ENCODE measurements at regions not wholly inside any gene's neighbourhood (a gene's known extent, or its start where the extent isn't known, plus 50 kb on each side); places are given as distances from the start of the nearest gene placed in this dataset.

- DNase-seq, result no peak
Observed at GRCh38 chr17:77637818-77638575, 320.5 kb upstream of the TNRC6C start.

DNA sequence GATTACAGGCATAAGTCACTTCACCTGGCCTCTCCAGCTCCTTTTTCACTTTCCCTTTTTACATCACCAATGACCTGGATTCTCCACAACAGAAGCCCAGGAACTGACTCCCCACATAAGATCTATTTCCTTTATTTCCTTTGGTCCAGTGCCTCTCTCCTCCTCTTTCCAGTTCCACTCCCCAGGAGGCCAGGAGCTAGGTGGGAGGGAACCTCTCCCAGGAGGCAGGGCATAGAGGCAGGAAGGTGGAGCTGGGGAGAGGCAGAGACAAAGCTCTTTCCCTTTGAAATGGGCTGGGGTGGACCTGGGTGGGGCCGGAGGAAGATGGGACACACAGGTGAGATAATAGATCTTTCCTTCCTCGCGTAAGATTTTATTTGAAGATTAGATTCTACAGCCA, 318.3 kb upstream of the TNRC6C start:
- DNase-seq, result no peak

DNA sequence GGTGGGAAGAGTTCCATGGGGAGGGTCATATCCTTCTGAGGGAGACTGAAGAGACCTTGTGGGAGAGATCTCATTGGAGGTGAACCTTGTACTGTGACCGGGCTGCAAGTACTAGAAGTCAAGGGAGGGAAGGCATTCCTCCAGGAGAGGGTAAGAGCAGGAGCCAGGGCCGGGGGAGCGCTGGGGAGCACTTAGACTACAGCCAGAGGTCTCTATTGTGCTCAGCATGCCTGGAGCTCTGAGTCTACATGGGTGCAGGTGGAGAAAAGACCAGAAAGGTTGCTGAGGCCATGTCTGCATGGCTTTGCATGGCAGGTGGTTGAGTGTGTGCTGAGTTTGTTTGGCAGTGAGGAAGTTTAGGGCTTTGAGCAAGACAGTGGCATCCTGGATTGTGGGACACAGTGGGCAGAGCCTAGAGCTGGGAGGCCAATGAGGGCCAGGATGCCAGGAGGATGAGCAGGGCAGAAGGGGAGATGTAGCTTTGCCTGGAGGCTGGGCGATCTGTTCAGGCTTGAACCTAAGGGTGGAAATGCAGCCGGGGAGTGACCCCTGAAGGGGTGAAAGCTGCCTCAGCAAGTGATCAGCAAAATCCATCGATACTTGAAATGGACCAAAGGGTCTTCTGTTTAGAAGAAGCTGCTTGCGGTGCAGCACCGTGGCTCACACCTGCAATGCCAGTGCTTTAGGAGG, 317.4 kb upstream of the TNRC6C start:
- no peak for DNase-seq

GRCh38 chr17:77641718-77642117, 316.8 kb upstream of the TNRC6C start:
- DNase-seq, result no peak

DNA sequence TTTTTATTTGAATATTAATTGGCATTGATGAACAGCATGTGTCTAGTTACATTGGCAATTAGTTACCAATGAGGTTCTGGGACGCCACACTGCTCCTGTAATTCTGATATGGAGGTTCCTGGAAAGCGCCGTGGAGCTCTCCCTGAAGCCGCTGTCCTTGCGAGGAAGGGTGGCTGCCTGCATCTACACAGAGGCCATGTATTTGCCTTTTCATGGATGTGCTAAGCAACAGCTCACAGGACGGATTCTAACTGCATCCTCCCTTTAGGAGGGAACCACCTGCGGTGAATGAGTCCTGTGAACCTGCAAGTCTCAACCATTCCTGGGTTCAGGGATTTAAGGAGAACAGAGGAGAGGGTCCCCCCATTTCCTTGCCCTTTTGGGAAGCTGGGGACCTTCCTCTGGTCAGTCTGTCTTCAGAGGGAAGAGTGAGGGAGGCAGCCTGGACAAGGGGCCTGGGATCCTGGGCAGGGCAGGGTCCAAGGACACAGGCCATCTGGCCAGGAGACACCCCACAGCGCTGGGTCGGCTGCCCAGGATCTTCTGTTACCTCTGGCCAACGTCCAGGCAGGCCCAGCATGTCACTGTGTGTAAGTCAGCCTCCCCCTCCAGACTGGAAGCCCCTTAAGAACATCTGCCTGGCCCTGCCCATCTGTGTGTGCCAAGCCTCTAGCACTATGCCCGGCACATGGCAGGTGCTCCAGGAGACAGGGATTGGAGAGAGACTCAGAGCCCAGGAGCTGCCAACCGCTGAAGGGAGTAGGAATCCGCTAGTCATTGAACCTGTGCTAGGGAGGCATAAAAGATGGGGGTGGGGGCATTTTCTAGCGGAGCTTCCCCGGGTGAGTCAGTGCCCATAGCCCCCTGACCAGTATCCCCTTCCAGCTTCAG, 314.1 kb upstream of the TNRC6C start:
- DNase-seq, result no peak

DNA sequence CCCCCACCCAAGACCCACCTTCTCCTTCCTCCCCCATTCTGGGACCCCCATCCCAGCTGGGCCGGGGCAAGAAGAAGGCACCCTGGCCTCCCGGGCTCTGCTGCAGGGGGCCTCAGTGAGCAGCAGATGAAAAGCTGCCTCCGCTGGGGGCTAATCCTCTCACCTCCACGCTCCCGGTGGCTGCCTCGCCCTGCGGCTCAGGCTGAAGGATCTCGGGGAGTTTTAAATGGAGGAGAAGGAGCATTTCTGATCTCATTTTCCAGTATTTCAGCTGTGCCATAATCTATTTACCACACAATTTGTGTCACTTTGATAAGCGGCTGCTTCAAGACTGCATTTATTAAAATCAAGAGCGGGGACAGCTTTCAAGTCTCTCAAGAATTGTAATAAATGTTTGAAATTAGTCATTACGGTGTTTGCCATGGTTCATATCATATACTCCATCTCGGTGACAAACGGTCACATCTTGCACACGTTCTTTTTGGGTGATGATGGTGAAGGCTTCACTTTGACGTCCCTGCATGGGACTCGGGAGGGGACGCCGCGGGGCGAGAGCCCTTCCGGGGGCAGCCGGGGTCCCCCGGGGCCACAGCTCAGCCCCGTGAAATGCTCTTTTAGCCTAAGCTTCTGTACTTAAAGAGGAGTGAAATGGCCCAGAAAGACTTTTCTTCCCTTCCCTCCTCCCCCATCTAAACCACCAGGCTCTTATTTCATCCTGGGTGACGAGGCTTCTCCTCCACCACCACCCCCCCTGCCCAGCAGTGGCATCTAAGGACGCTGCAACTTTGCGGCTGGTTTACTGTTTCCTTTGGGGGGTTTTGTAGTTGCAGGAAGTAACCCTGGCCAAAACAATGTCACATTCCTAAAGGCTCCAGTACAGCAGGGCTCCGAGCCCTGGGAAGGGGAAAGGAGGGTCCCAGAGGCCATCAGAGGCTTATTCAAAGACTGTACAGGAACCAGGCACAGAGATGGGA, 313.1 kb upstream of the TNRC6C start:
- DNase-seq, result peak; percentile 55

GRCh38 chr17:77646046-77646430, 312.5 kb upstream of the TNRC6C start:
- DNase-seq, result no peak

DNA sequence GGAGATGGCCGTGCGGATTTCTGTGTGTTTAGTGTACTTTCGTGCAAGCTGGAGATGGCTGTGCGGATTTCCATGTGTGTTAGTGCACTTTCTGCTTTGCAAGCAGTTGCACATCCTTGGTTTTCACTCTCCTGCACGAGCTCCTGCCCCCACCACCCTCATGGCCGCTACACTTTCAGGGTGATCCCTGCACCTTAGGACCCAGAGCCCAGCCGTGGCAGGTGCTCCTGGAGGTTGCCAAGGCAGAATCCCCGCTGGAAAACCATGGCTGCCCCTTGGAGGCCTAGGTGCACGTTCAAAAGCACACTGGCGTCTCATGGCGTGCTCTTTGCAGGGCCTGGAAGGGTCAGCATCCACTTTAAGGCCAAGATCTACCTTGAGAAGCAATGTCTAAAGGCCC, 311.0 kb upstream of the TNRC6C start:
- DNase-seq, result no peak

DNA sequence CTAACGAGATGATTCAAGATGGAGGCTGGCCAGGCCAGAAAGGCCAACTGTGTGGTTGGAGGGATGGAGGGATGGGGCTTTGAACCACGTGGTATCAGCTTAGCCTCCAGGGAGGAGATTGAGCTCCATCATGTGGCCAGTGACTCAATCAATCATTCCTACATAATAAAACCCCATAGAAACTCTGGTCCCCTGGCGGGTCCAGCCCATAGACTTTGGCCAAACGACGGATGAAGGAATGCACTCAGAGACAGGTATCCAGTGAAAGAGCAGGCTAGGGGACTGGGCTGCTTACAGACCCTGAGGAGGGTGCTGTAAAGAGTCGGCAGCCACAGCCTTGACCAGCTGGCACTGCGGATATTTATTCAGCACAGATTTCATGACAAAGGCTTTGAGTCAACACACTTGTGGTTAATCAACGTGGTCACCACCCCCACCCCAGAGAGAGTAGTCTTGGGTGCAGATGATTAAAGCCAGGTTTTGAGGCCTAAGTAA, 308.7 kb upstream of the TNRC6C start:
- DNase-seq, result no peak

DNA sequence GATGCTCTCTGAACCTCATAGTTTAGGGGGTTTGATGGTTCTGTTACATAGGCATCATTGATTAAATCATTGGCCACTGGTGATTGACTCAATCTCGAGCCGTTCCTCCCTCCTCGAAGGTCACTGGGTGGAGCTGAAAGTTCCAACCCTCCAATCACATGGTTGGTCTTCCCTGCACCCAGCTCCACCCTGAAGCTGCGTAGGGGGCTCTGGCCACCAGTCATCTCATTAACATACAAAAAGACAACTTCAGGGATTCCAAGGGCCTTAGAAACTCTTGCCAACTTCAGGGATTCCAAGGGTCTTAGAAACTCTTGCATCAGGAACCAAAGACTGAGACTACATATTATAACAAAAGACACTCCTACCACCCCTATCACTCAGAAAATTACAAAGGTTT, 306.5 kb upstream of the TNRC6C start:
- DNase-seq, result no peak

GRCh38 chr17:77654296-77654695, 304.2 kb upstream of the TNRC6C start:
- DNase-seq, result no peak

DNA sequence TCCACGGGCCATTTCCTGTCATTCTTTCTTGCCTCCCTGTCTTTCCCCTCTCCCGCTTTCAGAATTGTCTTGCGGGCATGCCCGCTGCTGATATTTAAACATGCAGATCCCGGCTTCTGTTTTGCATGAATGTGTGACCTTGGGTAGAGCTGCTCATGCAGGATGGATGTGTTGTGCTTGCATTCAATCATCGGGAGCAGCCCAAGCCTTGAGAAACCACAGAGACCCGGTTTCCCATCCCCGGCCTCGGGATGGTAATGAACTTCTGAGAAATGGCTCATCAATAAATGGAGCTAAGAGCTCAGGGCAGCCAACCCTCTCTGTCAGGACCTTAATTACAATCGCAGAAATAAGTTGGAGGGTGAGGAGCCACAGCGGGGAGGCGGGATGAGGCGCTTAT, 303.7 kb upstream of the TNRC6C start:
- DNase-seq, result no peak

DNA sequence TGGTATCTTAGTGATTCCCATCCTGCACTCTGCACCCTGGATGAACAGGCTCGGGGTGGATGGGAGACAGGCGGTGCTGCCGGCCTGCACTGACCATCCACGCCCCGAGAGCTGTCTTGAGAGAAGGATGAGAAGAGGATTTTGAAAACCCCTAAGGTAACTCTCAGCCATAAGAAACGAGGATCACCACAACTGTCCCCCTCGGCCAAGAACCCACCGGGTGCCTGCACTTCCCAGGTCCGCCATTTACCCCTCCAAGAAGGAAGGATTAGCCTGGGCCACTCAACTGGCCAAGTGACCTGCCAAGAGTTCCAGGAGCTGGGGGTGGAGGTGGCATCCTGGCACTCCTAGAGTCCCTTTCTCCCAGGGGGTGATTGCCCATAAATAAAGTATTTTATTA, 302.4 kb upstream of the TNRC6C start:
- no peak for DNase-seq

DNA sequence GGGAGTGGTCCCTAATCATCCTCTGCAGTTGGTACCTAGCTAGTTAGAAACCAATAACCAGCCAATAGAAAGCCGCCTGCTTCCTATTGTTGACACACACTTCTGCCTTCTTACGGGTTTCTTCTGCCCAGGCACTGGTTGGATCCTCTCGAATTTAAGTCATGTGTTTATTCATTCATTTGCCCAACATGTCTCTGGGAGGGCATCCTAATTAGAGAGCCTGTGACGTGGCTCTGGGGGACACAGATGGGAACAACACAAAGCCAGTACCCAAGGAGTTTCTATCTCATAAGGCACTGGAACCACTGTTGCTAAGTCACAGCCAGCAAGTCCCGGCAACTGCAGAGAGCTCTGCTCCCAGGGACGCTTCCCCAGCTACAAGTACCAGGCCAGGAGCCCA, 300.7 kb upstream of the TNRC6C start:
- no peak for DNase-seq

DNA sequence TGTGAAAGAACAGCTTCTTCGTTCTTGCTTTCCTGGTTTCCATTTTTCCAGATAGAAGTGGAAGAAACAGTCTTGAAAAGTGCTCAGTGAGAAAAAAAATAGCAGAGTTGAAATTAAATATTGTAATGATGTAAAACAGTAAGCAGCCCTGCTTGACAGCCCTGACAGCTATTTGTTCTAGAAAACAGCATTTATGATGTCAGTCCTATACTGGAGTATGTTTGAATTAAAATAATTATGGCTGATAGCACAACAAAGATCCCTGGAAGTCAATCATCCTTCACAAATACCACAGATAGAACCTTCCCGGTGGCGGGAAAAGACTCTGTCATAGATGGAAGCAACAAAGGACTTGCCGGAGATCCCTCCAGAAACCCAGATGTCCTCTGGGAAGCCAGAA, 298.0 kb upstream of the TNRC6C start:
- no peak for DNase-seq

DNA sequence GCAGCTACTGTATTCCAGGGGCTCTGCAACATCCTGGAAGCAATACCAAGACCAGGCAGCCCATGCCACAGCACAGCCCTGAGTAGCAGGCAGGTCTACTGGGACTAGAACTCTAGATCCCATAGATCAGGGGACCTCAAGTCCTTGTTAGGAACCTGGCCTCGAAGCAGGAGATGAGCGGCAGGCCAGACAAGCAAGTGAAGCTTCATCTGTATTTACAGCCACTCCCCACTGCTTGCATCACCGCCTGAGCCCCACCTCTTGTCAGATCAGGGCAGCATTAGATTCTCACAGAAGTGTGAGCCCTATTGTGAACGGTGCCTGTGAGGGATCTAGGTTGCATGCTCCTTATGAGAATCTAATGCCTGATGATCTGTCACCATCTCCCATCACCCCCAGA, 295.7 kb upstream of the TNRC6C start:
- no peak for DNase-seq

GRCh38 chr17:77664097-77664729, 294.3 kb upstream of the TNRC6C start:
- DNase-seq, result no peak

DNA sequence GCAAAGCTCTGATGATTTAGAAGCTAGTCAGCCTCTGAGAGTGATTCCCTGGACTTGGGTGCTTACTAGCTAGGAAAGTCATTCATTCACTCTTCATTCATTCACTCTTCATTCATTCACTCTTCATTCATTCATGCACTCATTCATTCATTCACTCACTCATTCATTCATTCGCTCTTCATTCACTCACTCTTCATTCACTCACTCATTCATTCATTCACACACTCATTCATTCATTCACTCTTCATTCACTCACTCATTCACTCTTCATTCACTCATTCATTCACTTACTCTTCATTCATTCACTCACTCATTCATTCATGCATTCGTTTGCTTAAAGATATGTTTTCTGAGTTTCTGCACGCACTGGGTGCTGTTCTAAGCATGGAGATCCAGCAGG, 292.7 kb upstream of the TNRC6C start:
- no peak for DNase-seq

DNA sequence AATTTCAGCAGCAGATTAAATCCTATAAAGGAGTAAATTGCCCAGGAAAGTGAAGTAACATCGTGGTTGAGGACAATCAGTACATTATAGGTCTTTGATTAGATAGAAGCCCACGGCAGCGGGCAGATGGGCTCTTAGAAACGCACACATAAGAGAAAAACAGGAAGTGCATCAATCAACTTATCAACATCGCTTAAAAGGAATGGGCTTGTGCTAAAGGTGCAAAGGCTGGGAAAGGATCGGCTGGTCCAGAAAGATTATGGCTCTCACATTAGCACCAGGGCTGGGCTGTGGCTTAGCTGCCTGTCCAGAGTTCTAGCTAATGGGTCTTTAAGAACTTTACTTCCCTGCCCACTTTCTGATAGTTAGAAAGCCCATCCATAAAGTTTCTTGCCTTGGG, 292.0 kb upstream of the TNRC6C start:
- DNase-seq, result no peak

DNA sequence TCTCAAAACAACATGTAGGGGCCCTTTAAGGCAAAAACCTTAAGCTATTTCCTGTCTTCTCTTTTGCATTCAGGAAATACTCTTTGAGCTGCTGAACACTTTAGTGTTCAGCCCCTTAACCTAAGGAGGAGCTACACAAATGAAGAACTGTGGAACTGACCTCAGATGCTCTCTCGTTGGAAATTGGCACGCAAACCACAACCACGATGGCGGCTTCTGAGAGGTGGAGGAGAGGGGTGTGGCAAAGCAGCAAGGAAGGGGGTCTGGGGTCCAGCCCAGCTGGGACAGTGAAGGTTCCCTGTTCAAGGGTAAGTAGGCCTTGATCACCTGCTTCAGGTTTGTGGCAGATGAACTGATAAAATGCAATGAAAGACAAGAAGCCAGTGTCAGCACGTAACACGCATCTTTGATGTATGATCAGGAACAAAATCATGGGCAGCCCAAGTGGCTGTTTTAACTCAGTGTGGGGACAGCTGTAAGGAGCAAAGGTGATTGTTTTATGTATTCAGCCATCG, 291.6 kb upstream of the TNRC6C start:
- peak; percentile 75 for DNase-seq

DNA sequence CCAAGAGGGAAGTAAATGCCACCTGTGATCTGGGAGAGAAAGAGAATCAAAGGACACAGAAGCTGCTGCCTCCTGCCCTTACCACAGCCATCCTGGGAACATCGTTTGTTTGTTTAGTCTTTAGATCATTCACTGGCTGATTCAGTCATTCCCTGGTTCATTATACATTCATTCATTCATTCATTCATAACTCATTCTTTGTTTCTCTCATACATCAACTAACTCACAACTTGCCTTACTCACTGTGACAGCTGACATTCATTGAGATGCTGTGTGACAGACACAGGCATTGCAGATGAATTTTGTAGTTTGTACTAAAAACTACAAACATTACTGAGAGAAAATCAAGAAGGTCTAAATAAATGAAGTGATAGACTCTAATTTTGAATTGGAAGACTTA, 291.0 kb upstream of the TNRC6C start:
- no peak for DNase-seq

- DNase-seq, result no peak
Observed at GRCh38 chr17:77668518-77668917, 290.0 kb upstream of the TNRC6C start.

Measured in CD4-positive, alpha-beta T cell treated with Interleukin-21 for 1 hour (primary cell).